Activated CD4-positive, alpha-beta memory T cell treated with anti-CD3 and anti-CD28 coated beads, Interleukin-2, amount 10 ng/mL, durations not matched to agents 7 days and 5 days (primary cell): ENCODE measurements at regions not wholly inside any gene's neighbourhood (a gene's known extent, or its start where the extent isn't known, plus 50 kb on each side); places are given as distances from the start of the nearest gene placed in this dataset.

Experiments
- CTCF ChIA-PET: fragments of 350-600 bp; sonication (Branson Sonifier 250); formaldehyde crosslinking; loops from one replicate; lab custom pipeline; 2021; ENCODE audit warnings: antibody characterized with exemption, inconsistent platforms; lab: Charles Lee
- POLR2A ChIA-PET: fragments of 350-600 bp; sonication (Branson Sonifier 250); formaldehyde crosslinking; loops from one replicate; lab custom pipeline; 2021; ENCODE audit warnings: antibody characterized with exemption; lab: Charles Lee
- DNase-seq: peaks from one replicate; pipeline ENCODE4 v3.0.0-alpha.2; 2020
- H3K27ac Mint-ChIP-seq: one replicate; pipeline ENCODE4 v1.8.0; 2021; ENCODE audit warnings: mild to moderate bottlenecking, mixed read lengths
- H3K27me3 Mint-ChIP-seq: one replicate; pipeline ENCODE4 v1.8.0; 2021; ENCODE audit warnings: mixed read lengths
- H3K36me3 Mint-ChIP-seq: one replicate; pipeline ENCODE4 v1.8.0; 2021; ENCODE audit warnings: low read depth, mixed read lengths
- H3K4me1 Mint-ChIP-seq: one replicate; pipeline ENCODE4 v1.8.0; 2021; ENCODE audit warnings: mixed read lengths
- H3K4me3 Mint-ChIP-seq: one replicate; pipeline ENCODE4 v1.8.0; 2021; ENCODE audit warnings: mild to moderate bottlenecking, mixed read lengths
- H3K9me3 Mint-ChIP-seq: one replicate; pipeline ENCODE4 v1.8.0; 2021; ENCODE audit warnings: mixed read lengths

DNA sequence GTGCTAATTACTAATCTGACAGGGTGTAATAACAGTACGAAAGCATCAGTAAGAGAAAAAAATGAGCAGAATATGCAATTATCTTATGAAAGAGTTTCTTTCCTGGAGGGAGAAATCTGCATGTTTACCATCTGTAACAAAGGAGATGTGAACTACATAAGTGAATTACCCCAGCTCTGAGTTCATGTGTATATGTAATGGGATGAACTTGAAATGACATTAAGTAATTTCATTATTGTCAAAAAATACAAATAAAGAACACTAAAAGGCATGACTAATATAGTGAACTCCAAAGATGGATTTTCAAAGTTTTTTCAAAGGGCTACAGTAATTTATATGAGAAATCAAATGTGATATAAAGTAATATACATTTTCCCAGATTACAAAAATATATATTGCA, 944.0 kb downstream of the MAT2B start:
- no peak for DNase-seq
- no peaks in the 10 kb centered on the region for H3K27me3 Mint-ChIP-seq

DNA sequence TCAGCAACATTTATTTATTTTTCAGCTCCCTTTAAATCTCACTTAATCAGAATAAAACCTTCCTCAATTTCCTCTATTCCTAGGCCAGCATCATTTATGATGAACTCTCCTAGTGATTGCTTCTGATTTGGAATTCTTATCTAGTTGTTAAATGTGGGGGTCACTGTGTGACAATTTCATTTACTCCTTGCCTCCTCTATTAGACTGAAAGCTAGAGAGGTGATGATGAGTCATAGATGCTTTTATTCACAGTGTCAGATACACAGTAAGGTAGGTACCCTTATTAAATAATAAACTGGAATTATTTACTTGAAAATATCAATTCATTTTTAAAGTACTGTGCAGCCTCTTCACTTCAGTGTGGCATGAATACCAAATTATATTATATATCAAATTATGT, 960.6 kb downstream of the MAT2B start:
- DNase-seq = no peak
- Mint-ChIP-seq H3K9me3 (peaks cover 7% of the 10 kb centered on the region), H3K4me1 (no peaks in the 10 kb centered on the region), H3K27me3 (no peaks in the 10 kb centered on the region), H3K36me3 (no peaks in the 10 kb centered on the region), H3K27ac (no peak overlapping the region), H3K4me3 (no peak overlapping the region)
- POLR2A ChIA-PET = no interaction called here
- CTCF ChIA-PET = no interaction called here

More for the DNA sequence above, 944.0 kb downstream of the MAT2B start:
- no peak overlapping the region for H3K4me3 Mint-ChIP-seq
- H3K4me1 Mint-ChIP-seq = no peaks in the 10 kb centered on the region
- ChIA-PET CTCF (no interaction called here), POLR2A (no interaction called here)
- H3K27ac Mint-ChIP-seq = no peak overlapping the region
- H3K9me3 Mint-ChIP-seq = peaks cover 7% of the 10 kb centered on the region
- H3K36me3 Mint-ChIP-seq = no peaks in the 10 kb centered on the region

DNA sequence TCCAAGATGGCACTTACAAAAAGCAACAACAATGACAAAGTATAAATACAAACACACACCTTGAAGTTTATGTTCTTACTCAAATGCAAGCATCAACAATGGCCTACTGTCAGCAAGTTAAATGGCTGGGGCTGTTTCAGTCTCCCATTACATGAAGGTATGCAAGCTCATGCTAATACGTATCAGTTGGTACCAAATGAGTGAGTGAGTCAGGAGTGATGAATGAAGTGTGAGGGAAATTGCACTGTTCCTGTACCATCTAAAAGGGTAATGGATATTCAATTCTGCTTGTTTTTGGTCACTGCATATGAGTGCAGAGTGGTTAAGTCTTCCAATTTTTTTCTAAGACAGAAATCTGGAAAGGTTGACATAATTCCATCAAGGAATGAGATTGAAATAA, 964.9 kb downstream of the MAT2B start:
- DNase-seq = no peak
- Mint-ChIP-seq H3K27me3 (no peaks in the 10 kb centered on the region), H3K4me3 (no peak overlapping the region), H3K9me3 (peaks cover 5% of the 10 kb centered on the region), H3K4me1 (no peaks in the 10 kb centered on the region), H3K27ac (no peak overlapping the region), H3K36me3 (no peaks in the 10 kb centered on the region)
- ChIA-PET CTCF (no interaction called here), POLR2A (no interaction called here)

DNA sequence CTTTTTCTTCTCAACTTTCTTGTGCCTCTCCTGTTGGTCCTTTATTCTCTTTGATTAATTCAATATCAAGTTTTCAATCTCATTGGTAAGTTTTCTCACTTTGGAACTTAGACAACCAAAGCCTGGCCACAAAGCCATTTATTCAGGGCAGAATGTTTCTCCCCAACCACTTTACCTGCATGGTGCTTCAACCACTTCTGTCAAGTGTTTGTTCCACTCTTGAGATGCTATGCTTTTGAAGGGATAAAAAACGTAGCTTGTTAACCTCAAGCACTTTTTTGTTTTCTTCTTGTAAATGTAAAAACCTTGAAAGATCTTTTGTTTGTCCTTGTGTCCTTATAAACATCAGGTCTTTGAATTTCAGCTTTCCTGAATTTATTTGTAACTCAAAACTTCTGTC, 966.7 kb downstream of the MAT2B start:
- no peak for DNase-seq
- no peaks in the 10 kb centered on the region for H3K36me3 Mint-ChIP-seq
- H3K9me3 Mint-ChIP-seq = no peaks in the 10 kb centered on the region
- CTCF ChIA-PET = no interaction called here
- no peaks in the 10 kb centered on the region for H3K27me3 Mint-ChIP-seq
- no peaks in the 10 kb centered on the region for H3K4me1 Mint-ChIP-seq
- POLR2A ChIA-PET = no interaction called here
- H3K4me3 Mint-ChIP-seq = no peak overlapping the region
- H3K27ac Mint-ChIP-seq = no peak overlapping the region

DNA sequence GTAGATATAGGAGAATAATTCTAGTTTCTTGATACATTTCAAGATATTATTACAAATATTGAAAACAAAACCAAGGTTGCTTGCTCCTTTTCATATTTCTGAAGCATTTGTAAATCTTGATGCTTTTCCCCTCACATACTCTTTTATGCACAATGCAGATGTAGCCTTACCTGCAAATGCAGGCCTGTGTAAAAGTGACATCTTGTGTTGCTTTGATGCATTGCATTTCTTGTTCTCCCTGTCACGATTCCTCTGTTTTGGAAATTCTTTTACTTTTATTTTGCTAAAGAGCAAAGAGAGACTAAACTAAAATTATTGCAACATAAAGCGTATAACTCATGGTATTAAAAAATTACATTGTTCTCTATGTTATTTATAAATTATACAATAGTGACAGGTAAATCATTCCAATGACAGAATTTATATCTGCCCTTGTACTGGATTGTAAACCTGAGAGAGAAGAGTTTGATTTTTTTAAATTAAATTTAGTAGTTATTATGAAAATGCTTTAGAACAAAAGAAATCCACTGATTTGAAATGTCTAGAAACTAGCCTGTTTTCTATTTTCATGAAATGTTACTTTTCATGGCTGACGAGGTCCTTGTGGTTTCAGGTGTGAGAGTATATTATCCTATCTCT, 970.0 kb downstream of the MAT2B start:
- CTCF ChIA-PET = no interaction called here

DNA sequence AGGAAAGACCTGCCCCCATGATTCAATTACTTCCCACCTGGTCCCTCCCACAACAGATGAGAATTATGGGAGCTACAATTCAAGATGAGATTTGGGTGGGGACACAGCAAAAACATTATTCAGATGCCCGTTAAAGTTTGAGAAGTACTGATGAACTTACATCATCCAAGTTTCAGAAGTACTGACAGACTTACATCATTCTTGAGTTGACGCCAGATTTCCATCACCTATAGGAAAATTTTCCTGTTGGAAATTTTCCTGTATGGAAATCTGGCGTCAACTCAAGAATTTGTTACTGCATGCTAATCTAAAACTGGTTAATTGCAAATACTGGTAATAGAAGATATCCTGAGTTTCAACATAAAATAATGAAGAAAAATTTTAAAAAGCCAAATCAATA, 975.9 kb downstream of the MAT2B start:
- no peaks in the 10 kb centered on the region for H3K36me3 Mint-ChIP-seq
- no peak for DNase-seq

More for the DNA sequence above, 970.0 kb downstream of the MAT2B start:
- H3K36me3 Mint-ChIP-seq = no peaks in the 10 kb centered on the region
- H3K27me3 Mint-ChIP-seq = no peaks in the 10 kb centered on the region
- H3K4me3 Mint-ChIP-seq = no peak overlapping the region
- no peak for DNase-seq
- no peaks in the 10 kb centered on the region for H3K4me1 Mint-ChIP-seq
- no peak overlapping the region for H3K27ac Mint-ChIP-seq
- POLR2A ChIA-PET = no interaction called here
- no peaks in the 10 kb centered on the region for H3K9me3 Mint-ChIP-seq

DNA sequence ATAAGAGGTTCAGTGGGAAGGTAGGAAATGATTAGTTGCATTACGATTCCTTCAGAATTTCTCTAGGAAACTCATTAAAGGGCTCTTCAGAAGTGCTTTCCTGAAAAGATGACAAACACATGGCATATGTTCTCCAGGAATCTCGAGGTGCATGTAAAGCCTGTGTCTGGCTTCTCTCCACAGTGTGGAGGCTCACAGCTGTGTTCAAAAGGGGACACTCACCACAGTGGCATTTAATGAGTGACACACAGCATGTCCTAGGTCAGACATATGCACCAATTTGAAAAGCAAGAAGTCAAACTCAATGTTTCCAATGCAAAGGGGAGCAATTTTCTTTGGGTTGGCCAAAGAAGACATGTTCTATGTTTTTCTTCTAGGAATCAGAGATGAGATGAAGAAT, 976.9 kb downstream of the MAT2B start:
- Mint-ChIP-seq H3K36me3 (no peaks in the 10 kb centered on the region), H3K9me3 (peaks cover 5% of the 10 kb centered on the region), H3K4me1 (no peaks in the 10 kb centered on the region), H3K27ac (no peak overlapping the region), H3K4me3 (no peak overlapping the region), H3K27me3 (no peaks in the 10 kb centered on the region)
- CTCF ChIA-PET = no interaction called here
- POLR2A ChIA-PET = no interaction called here
- DNase-seq = no peak

More for the DNA sequence above, 975.9 kb downstream of the MAT2B start:
- ChIA-PET CTCF (no interaction called here), POLR2A (no interaction called here)
- H3K27me3 Mint-ChIP-seq = no peaks in the 10 kb centered on the region
- H3K27ac Mint-ChIP-seq = no peak overlapping the region
- H3K9me3 Mint-ChIP-seq = peaks cover 5% of the 10 kb centered on the region
- H3K4me3 Mint-ChIP-seq = no peak overlapping the region
- no peaks in the 10 kb centered on the region for H3K4me1 Mint-ChIP-seq

DNA sequence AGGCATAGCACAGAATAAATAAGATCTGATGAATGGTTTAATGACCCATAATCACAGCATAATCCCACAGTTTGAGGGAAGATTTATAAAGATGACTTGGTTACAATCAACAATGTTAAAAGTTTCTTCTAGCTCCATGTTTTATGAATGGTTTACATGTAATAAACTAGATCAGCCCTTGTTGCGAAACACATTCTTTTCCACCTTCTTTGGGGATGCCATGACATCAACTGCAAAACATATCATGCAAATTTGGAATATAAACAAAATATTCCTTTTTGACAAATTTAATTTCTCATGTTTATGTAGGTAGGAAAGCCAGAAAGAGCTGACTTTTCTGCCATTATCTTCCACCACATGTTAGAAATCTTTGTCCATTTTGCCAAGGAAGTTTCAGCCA, 979.5 kb downstream of the MAT2B start:
- POLR2A ChIA-PET = no interaction called here
- peaks cover 5% of the 10 kb centered on the region for H3K9me3 Mint-ChIP-seq

DNA sequence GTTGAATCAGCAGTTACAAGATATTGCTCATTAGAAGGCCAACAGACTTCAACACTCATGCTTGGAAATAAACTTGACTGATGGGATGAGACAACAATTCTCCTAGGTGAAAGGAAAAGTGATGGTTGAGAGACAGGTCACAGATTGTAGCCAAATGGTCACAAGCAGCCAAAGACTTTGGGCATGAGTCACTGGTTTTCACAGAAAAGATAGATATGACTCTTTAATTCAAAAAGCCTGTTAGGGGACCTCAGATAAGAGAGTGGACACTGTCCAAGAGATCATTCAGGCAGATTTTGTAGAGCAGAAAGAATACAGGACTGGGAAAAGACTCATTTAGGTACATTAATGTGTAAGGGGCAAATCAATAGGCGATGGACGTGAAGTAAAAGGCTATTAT, 982.5 kb downstream of the MAT2B start:
- POLR2A ChIA-PET = no interaction called here
- H3K4me3 Mint-ChIP-seq = no peak overlapping the region
- H3K9me3 Mint-ChIP-seq = no peaks in the 10 kb centered on the region
- H3K27ac Mint-ChIP-seq = no peak overlapping the region
- H3K4me1 Mint-ChIP-seq = no peaks in the 10 kb centered on the region
- no peak for DNase-seq
- H3K27me3 Mint-ChIP-seq = no peaks in the 10 kb centered on the region
- CTCF ChIA-PET = no interaction called here
- H3K36me3 Mint-ChIP-seq = no peaks in the 10 kb centered on the region

More for the DNA sequence above, 979.5 kb downstream of the MAT2B start:
- Mint-ChIP-seq H3K27me3 (no peaks in the 10 kb centered on the region), H3K4me3 (no peak overlapping the region), H3K36me3 (no peaks in the 10 kb centered on the region), H3K27ac (no peak overlapping the region), H3K4me1 (no peaks in the 10 kb centered on the region)
- CTCF ChIA-PET = interaction anchor here (1.2 kb wide), 1 partner anchor 19 kb away, joined by 5 read pairs; no protein-coding TSS in a partner anchor
- no peak for DNase-seq

DNA sequence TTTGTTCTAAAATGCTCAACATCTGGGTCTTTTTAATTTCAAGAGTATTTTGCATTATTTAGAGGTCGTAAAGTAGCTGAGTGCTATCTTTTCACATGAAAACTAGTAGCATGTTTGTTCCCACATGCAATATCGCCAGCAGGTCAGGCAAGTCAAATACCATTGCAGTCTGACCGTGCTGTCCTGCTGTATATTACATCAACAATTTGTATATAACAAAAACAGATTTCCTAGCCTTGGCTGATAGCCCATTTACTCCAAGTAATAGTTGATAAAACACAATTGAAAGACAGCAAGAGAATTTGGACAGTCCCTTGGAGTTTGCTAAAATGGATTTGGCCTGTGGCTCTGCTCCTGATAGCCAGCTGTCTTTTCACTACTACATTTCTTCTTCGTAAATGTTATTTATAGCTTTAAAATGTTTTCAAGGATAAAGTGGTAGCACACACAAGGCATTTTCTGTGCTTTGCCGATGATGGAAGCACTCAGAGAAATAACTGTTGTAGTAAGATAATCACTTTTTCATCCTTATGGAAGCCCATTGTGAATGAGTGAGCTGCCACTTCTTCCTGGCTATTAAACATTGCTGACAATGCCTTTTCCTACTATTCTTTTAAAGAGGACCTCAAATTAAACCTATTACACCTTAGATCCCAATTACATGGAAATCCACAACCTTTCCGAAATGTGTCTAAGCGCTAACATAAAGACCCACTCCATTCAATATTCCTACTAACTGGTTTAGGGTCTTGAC, 992.1 kb downstream of the MAT2B start:
- ChIA-PET CTCF (no interaction called here), POLR2A (no interaction called here)
- DNase-seq = no peak
- H3K36me3 Mint-ChIP-seq = no peaks in the 10 kb centered on the region
- no peaks in the 10 kb centered on the region for H3K4me1 Mint-ChIP-seq
- H3K27ac Mint-ChIP-seq = no peak overlapping the region
- H3K4me3 Mint-ChIP-seq = no peak overlapping the region
- H3K27me3 Mint-ChIP-seq = no peaks in the 10 kb centered on the region
- no peaks in the 10 kb centered on the region for H3K9me3 Mint-ChIP-seq

DNA sequence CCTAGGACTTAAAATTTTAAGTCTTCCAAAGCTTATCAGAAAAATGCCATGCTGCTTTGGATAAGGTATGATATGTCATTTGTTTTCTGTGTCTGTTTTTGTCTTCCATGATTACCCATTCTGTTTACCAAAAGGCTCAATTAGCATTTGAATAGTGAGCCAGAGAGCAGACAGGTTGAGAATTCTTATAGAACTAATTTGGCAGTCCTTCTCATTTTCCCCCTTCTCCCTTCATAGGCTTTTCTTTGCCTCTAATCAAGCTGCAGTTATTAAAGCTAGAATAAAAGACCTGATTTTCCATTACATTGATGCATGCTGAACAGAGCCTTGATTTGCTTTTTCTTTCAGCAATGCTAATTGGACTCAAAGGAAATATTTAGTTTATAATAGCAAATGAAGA, 993.0 kb downstream of the MAT2B start:
- Mint-ChIP-seq H3K36me3 (no peaks in the 10 kb centered on the region), H3K27ac (no peak overlapping the region), H3K27me3 (no peaks in the 10 kb centered on the region), H3K4me3 (no peak overlapping the region), H3K9me3 (no peaks in the 10 kb centered on the region), H3K4me1 (no peaks in the 10 kb centered on the region)
- POLR2A ChIA-PET = no interaction called here
- CTCF ChIA-PET = no interaction called here
- DNase-seq = no peak

DNA sequence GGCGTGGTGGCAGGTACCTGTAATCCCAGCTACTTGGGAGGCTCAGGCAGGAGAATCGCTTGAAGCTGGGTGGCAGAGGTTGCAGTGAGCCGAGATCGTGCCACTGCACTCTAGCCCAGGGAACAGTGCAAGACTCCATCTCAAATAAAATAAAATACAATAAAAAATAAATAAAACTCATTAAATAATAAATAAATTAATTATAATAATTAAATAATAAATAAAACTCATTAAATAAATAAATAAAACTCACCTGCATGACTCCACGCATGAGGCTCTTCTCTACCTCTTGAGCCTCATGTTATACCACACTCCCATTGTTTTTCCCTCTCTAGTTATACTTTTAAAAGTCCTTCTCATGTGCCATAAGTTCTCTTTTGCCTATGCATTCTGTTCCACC, 995.4 kb downstream of the MAT2B start:
- no peak for DNase-seq
- Mint-ChIP-seq H3K9me3 (no peaks in the 10 kb centered on the region), H3K36me3 (no peaks in the 10 kb centered on the region), H3K27ac (no peak overlapping the region), H3K27me3 (no peaks in the 10 kb centered on the region), H3K4me1 (no peaks in the 10 kb centered on the region), H3K4me3 (no peak overlapping the region)
- POLR2A ChIA-PET = no interaction called here
- CTCF ChIA-PET = interaction anchor here (1.0 kb wide), 1 partner anchor 936 kb away, joined by 3 read pairs; no protein-coding TSS in a partner anchor

DNA sequence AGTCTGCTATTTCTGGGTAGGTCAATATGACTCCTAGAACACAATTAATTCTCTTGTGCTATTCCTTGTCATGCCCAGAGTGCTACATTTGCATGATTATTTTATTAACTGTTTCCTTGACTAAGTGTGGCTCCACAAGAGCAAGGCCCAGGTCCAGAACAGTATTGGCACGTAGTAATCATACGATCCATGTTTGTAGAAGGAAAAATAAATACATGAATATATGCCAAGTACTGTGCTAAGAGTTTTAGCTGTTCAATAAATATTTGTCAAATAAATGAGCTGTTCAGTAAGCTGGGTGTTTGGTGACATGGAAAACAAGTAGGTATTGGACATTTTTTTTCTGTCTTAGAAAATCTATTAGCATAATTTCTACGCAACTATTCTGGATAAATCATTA, 995.9 kb downstream of the MAT2B start:
- H3K27me3 Mint-ChIP-seq = no peaks in the 10 kb centered on the region
- no peaks in the 10 kb centered on the region for H3K36me3 Mint-ChIP-seq
- no peaks in the 10 kb centered on the region for H3K4me1 Mint-ChIP-seq
- no peak overlapping the region for H3K27ac Mint-ChIP-seq
- POLR2A ChIA-PET = no interaction called here
- H3K9me3 Mint-ChIP-seq = no peaks in the 10 kb centered on the region
- DNase-seq = no peak
- CTCF ChIA-PET = no interaction called here
- H3K4me3 Mint-ChIP-seq = no peak overlapping the region
